Stimulated activated naive CD4-positive, alpha-beta T cell (primary cell): ENCODE measurements at regions not wholly inside any gene's neighbourhood (a gene's known extent, or its start where the extent isn't known, plus 50 kb on each side); places are given as distances from the start of the nearest gene placed in this dataset.

ENCODE experiments used
- DNase-seq, 6 experiments: peaks; one replicate each; lab custom pipeline; 2025; lab: John Stamatoyannopoulos, UW

- DNase-seq: no peak
These were observed 350.7 kb downstream of the GLRX3 start for GRCh38 chr10:130486906-130487305.

GRCh38 chr10:130487566-130487965, 351.4 kb downstream of the GLRX3 start:
- no peak for DNase-seq

- DNase-seq: no peak
These were observed 353.7 kb downstream of the GLRX3 start for GRCh38 chr10:130489891-130490290.

GRCh38 chr10:130491011-130491692, 355.0 kb downstream of the GLRX3 start:
- DNase-seq: no peak

- no peak for DNase-seq
These were observed 355.5 kb downstream of the GLRX3 start for GRCh38 chr10:130491693-130492050.

- no peak for DNase-seq
These were observed 356.2 kb downstream of the GLRX3 start for GRCh38 chr10:130492266-130492934.

- no peak for DNase-seq
These were observed 356.8 kb downstream of the GLRX3 start for GRCh38 chr10:130493021-130493420.

- DNase-seq: no peak
These were observed 357.4 kb downstream of the GLRX3 start for GRCh38 chr10:130493446-130494145.

GRCh38 chr10:130495116-130495862, 359.1 kb downstream of the GLRX3 start:
- DNase-seq: no peak

GRCh38 chr10:130495891-130496636, 359.9 kb downstream of the GLRX3 start:
- DNase-seq: no peak

GRCh38 chr10:130497056-130498010, 361.1 kb downstream of the GLRX3 start:
- DNase-seq: no peak

GRCh38 chr10:130498042-130498441, 361.9 kb downstream of the GLRX3 start:
- no peak for DNase-seq

- DNase-seq: no peak
These were observed 362.7 kb downstream of the GLRX3 start for GRCh38 chr10:130498934-130499333.

GRCh38 chr10:130499541-130499940, 363.4 kb downstream of the GLRX3 start:
- DNase-seq: no peak

GRCh38 chr10:130500261-130501000, 364.2 kb downstream of the GLRX3 start:
- DNase-seq: no peak

GRCh38 chr10:130507461-130507860, 371.3 kb downstream of the GLRX3 start:
- DNase-seq: no peak

GRCh38 chr10:130509881-130510689, 373.9 kb downstream of the GLRX3 start:
- DNase-seq: no peak

- no peak for DNase-seq
These were observed 374.6 kb downstream of the GLRX3 start for GRCh38 chr10:130510755-130511154.

- no peak for DNase-seq
These were observed 375.6 kb downstream of the GLRX3 start for GRCh38 chr10:130511766-130512165.
